GF-D8 (cell line): ENCODE measurements at regions not wholly inside any gene's neighbourhood (a gene's known extent, or its start where the extent isn't known, plus 50 kb on each side); places are given as distances from the start of the nearest gene placed in this dataset.
"Not testable (repeated sequence)": the region's sequence is repeated elsewhere in the genome, so short reads cannot be mapped to it uniquely, and the experiment has no call there.

Experiments
- DNase-seq: peaks from one replicate; lab custom pipeline; 2025; lab: John Stamatoyannopoulos, UW

- DNase-seq = no peak
These were observed 1403.0 kb downstream of the BRD1 start for GRCh38 chr22:48424661-48425060.

- DNase-seq = no peak
These were observed 1403.5 kb downstream of the BRD1 start for GRCh38 chr22:48424201-48424627.

DNA sequence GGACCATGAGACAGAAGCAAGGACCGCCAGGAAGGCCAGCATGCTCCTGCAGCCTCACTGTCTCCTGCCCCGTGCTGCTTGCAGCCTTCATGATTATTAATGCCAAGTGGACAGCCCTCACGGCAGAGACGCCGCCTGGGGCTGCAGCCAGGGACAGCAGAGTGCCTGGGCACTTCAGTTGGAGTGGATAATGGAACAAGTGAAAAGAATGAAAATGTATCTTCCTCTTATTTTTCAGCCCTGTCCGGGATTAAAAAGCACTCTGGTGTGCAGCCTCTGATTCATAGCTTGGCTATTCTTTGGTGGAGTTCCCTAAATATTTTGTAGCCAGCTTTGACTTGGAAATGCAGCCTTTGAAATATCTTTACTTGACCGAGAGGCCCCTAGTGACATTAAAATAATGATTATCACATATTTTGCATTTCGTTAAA is 1404.2 kb downstream of the BRD1 start:
- no peak for DNase-seq

GRCh38 chr22:48422900-48423480 is 1404.7 kb downstream of the BRD1 start:
- DNase-seq = no peak

DNA sequence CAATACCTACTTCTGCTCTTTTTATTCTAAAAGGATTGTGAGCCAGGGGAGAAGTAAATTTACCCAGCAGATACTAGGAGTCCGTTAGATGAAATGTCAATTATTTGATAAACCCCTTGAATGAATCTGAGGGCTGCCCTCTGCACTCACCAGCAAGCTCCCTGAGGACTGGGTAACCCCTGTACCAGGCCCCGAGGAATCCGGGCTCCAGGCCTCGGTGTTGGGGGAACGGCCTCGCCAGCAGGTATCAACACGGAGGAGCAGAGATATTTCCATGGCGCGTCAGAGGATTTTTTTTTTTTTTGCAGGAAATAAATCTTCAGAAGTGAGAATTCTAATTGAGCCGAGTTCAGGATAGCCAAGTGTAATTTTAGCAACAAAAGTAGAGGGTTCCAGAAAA is 1408.8 kb downstream of the BRD1 start:
- no peak for DNase-seq

- no peak for DNase-seq
These were observed 1410.2 kb downstream of the BRD1 start for GRCh38 chr22:48417225-48418070.

- no peak for DNase-seq
These were observed 1411.1 kb downstream of the BRD1 start for GRCh38 chr22:48416396-48417224.

DNA sequence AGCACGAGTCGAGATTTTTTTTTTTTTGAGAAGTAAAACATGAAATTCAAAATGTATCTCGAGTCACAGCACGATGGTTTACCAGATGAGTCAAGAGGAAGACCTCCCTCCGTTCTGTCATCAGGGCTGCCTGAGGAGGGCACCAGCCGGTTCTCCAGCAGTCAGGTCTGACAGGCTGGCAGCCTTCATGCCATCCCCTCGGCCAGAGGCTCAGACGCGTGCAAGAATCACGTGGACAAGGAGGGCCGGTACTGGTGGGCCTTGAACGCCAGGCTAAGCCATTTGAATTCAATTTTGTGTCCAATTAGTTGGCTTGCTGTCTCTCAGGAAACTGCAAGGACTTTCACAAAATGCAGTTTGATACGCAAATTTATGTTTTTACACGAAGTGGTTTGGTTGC is 1412.2 kb downstream of the BRD1 start:
- DNase-seq = no peak

DNA sequence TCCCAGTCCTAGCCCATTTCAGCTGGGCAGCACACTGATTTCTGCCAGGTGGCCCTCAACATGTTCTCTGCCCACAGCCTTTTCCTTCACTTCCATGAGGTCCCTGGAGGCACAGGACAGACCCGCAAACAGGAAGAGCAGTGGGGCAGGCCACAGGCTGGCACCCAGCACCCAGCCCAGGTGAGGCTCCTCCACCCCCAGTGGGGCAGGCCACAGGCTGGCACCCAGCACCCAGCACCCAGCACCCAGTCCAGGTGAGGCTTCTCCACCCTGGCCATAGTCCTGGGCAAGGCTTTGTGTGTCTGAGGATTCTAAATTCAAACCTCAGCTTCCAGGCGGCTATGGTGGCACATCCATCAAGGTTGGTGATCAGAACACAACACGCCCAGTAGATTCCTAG is 1413.0 kb downstream of the BRD1 start:
- no peak for DNase-seq

DNA sequence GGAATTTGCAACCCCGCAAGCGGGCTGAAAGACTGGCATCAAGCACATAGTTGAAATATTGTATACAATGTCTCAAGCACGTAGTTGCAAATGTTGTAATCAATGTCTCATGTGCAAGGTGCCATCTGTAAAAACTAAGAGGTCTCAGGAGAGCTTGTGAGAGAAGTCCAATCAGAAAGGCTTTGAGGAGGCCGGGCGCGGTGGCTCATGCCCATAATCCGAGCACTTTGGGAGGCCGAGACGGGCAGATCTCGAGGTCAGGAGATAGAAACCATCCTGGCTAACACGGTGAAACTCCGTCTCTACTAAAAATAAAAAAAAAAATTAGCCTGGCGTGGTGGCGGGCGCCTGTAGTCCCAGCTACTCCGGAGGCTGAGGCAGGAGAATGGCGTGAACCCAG is 1414.7 kb downstream of the BRD1 start:
- DNase-seq = not testable (repeated sequence)

DNA sequence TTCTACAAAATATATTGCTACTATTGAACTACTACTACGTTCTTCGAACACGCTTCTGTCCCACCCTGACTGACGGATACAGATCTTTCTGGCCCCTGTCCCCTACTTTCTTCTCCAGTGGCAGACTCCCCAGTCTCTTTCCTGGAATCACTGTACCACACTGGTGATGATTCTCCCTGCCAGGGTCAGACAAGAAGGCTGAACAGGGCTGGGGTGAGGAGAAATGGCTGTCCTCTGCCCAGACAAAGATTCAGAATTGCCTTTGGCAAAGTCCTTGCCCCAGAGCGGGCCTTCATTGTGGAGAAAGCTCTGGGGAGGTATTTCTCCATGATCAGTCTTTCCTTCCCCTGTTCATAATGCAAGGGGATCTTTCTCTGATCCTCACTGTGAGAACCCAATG is 1417.1 kb downstream of the BRD1 start:
- no peak for DNase-seq

DNA sequence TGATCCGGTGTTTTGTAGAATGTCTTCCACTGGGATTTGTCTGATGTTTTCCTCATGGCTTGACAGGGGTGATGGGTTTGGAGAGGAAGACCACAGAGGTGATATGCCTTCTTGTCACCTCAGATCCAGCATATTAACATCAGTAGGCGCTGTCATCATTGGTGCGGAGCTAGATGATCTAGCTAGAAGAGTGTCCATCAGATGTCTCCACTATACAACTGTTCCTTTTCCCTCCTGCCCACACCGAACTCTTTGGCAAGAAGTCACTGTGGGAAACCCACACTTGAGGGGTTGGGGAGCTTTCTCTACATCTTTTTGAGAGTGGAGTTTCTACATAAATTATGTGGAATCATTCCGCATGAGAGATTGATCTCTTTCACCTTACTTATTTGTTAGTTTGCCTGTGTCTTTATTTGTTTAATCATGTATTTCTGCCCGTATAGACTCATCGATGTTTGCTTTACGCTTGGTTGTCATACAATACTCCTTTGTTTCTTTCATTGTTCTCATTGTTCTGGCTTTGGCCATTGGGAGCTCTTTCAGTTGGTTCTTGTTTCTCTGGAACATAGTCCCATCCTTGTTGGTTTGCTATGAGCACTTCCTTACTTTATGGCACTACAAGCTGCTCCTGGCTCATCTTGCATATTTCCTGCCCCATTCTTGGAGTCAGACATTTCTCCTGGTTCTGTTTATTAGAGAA is 1420.3 kb downstream of the BRD1 start:
- no peak for DNase-seq

DNA sequence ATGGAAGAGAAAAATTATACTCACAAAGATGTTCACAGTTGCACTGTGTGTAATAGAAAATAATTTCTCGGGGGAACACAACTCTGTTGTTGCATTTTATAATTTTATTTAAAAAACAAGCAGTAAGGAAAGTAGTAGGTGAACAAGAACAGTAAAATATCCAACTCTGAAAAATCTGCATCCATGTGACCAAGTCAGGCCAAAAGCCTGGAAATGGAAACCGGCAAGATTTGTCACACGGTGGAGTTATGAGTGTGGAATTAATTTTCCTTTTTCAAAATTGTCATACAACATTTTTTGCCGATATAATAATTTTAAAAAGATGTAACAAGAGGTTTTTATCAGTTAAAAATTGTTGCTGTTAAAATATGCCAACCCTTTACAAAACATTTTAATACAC is 1421.5 kb downstream of the BRD1 start:
- no peak for DNase-seq

DNA sequence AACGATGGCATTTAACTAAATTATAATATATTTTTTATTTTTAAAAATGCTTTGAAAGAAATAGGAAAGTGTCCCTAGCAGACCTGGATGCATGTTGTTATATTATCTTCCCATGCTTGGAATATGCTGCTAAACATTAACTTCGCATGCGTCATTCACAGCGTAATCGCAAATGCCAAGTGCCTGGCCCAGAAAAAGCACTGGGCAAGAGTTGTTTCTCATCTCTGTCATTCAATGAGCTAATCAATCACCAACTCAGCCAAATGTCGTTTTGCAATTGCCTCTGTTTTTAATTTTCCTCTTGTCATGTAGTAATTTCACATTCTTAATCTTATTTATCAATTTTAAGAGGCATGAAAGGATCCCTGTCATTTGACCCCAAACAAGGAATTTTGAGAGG is 1421.9 kb downstream of the BRD1 start:
- DNase-seq = no peak

DNA sequence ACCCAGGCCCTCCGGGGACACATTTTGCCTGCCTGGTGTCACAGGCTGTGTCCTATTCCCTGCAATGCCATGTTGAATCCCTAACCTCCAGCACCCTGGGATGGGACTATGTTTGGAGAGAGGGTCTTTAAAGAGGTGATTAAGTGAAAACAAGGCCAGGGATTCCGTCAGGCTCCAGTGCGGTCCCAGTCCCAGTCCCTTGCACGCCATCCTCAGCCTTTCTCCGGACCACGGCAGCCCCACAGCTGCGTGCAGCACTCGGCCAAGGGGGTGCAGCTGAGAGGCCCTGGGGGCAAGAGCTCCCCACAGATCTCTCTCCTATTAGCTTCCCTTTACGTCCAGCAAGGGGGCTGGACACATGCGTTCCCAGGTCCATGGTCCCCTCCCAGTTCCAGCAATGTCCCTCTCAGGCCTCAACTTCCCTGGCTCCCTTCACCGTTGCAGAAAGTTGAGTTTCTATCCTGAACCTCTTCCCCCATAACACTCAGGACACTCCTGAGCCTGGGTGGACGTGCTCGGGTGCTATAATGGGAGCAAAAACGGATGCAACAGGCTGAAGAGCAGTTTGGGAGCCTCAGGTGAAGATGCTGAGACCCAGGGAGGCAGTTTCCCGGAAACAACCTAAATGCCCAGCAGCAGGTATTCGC is 1422.7 kb downstream of the BRD1 start:
- DNase-seq = no peak

GRCh38 chr22:48403521-48404403 is 1423.9 kb downstream of the BRD1 start:
- DNase-seq = no peak

- no peak for DNase-seq
These were observed 1425.1 kb downstream of the BRD1 start for GRCh38 chr22:48402591-48403031.

GRCh38 chr22:48401523-48401922 is 1426.2 kb downstream of the BRD1 start:
- not testable (repeated sequence) for DNase-seq

- DNase-seq = no peak
These were observed 1429.3 kb downstream of the BRD1 start for GRCh38 chr22:48398181-48398905.
